Common myeloid progenitor, CD34-positive (primary cell): ENCODE measurements at regions not wholly inside any gene's neighbourhood (a gene's known extent, or its start where the extent isn't known, plus 50 kb on each side); places are given as distances from the start of the nearest gene placed in this dataset.

ENCODE experiments used
- CTCF ChIA-PET: fragments of 350-600 bp; sonication (Branson Sonifier 250); formaldehyde crosslinking; loops from one replicate; lab custom pipeline; 2021; ENCODE audit warnings: antibody characterized with exemption; lab: Charles Lee
- POLR2A ChIA-PET: fragments of 350-600 bp; sonication (Branson Sonifier 250); formaldehyde crosslinking; loops from one replicate; lab custom pipeline; 2021; ENCODE audit warnings: antibody characterized with exemption; lab: Charles Lee
- DNase-seq, 3 donors: peaks; one replicate each; pipeline versions ENCODE4 v3.0.0 to v3.0.0-alpha.2; 2013
- H3K27ac ChIP-seq, 2 experiments: 1 replicate in 1 of 2; 2 replicates in 1 of 2; pipeline ENCODE4 v1.7.0; 2013; ENCODE audit warnings: inconsistent platforms in 2 of 2, low read length in 2 of 2, mild to moderate bottlenecking in 2 of 2, low read depth in 1 of 2, moderate library complexity in 1 of 2; ENCODE audit not compliant: severe bottlenecking in 2 of 2, insufficient read depth in 1 of 2, poor library complexity in 1 of 2
- H3K27me3 ChIP-seq, 5 experiments: replicated peaks in 2 of 5; 1 replicate in 3 of 5; 2 replicates in 2 of 5; pipeline versions ENCODE4 v1.6.1 to v1.7.0; 2013; ENCODE audit warnings: low read length in 4 of 5, mild to moderate bottlenecking in 2 of 5, moderate library complexity in 2 of 5, inconsistent platforms in 1 of 5; ENCODE audit not compliant: insufficient read depth in 5 of 5, control insufficient read depth in 4 of 5
- H3K36me3 ChIP-seq, 4 experiments: 1 replicate in 2 of 4; 2 replicates in 2 of 4; pipeline versions ENCODE4 v1.6.1 to v1.7.0; 2013; ENCODE audit warnings: low read length in 3 of 4, control low read depth in 1 of 4, mild to moderate bottlenecking in 1 of 4; ENCODE audit not compliant: control insufficient read depth in 4 of 4, insufficient read depth in 4 of 4
- H3K4me1 ChIP-seq, 4 experiments: 1 replicate in 3 of 4; 2 replicates in 1 of 4; pipeline versions ENCODE4 v1.6.1 to v1.7.1; 2013; ENCODE audit warnings: low read length in 3 of 4, mild to moderate bottlenecking in 3 of 4, control low read depth in 1 of 4, inconsistent platforms in 1 of 4, moderate library complexity in 1 of 4; ENCODE audit not compliant: control insufficient read depth in 4 of 4, insufficient read depth in 4 of 4; ENCODE audit errors: control extremely low read depth in 1 of 4
- H3K4me3 ChIP-seq, 7 experiments: 1 replicate in 4 of 7; 2 replicates in 3 of 7; pipeline versions ENCODE4 v1.5.1 to v1.7.0; 2013; ENCODE audit warnings: mild to moderate bottlenecking in 7 of 7, low read length in 6 of 7, moderate library complexity in 6 of 7, inconsistent platforms in 2 of 7, low read depth in 2 of 7, control low read depth in 1 of 7; ENCODE audit not compliant: insufficient read depth in 4 of 7, control insufficient read depth in 1 of 7; ENCODE audit errors: extremely low read depth in 1 of 7
- H3K9me3 ChIP-seq, 5 experiments: 1 replicate in 4 of 5; 2 replicates in 1 of 5; pipeline versions ENCODE4 v1.6.1 to v1.7.1; 2013; ENCODE audit warnings: low read length in 4 of 5, mild to moderate bottlenecking in 2 of 5, inconsistent platforms in 1 of 5, low read depth in 1 of 5, moderate library complexity in 1 of 5; ENCODE audit not compliant: control insufficient read depth in 4 of 5, insufficient read depth in 2 of 5; ENCODE audit errors: control extremely low read depth in 1 of 5
- WGBS: methylation state at CpG from one replicate; pipeline ENCODE4 v1.1.5; 2013; ENCODE audit not compliant: insufficient coverage; 5-methylcytosine and 5-hydroxymethylcytosine counted together

DNA sequence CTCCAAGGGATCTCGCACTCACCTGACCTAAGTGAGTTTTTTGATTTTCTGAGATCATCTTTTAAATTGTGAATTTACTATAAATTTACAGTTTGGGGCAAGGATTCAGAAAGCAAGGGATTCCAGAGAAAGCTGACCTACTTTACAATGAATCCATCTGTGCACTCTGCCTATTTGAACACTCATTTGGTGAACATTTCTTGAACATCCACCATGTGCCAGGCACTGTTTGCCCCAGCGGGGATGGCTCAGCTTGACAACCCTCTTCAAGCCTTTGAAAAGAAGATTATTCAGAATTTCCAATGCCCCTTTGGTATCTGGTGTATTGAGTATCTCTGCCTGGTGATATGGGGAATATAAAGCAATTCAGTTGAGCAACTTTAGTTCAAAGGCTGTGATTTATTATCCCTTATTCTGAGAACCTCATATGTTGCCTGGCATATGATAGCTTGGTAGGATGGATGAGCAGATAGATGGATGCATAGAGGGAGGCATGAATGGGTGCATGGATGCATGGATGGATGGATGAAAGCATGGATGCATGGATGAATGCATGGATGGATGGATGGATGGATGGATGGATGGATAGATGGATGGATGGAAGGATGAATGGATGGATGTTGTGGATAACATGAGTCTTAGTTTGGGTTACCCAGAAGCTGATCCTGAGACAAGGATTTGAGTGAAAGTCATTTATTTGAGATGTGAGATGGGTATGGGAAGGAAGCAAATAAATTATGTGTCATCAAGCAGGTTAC, 149.7 kb upstream of the ZNF366 start:
- no peaks in the 10 kb centered on the region for H3K4me1 ChIP-seq
- no peaks in the 10 kb centered on the region for H3K36me3 ChIP-seq
- peaks cover 0 to 7% (median 0%) of the 10 kb centered on the region in 5 experiments for H3K27me3 ChIP-seq
- ChIA-PET POLR2A (interaction anchor here (0.7 kb wide), 1 partner anchor 63 kb away, joined by 3 read pairs; no protein-coding TSS in a partner anchor), CTCF (no interaction called here)
- H3K4me3 ChIP-seq = no peak overlapping the region
- DNase-seq = no peak
- H3K9me3 ChIP-seq = peaks cover 0 to 1% (median 0%) of the 10 kb centered on the region in 5 experiments
- no peak overlapping the region for H3K27ac ChIP-seq
- WGBS = 100% methylated on average over 1 of the region's 2 CpGs

- H3K4me3 ChIP-seq = no peak overlapping the region
- no CpG with 5 or more reads among the region's 4 CpGs for WGBS
- DNase-seq = no peak
- POLR2A ChIA-PET = interaction anchor here (0.7 kb wide), 1 partner anchor 64 kb away, joined by 3 read pairs; no protein-coding TSS in a partner anchor
- H3K4me1 ChIP-seq = no peaks in the 10 kb centered on the region
- peaks cover 0 to 7% (median 0%) of the 10 kb centered on the region in 5 experiments for H3K27me3 ChIP-seq
- peaks cover 0 to 1% (median 0%) of the 10 kb centered on the region in 5 experiments for H3K9me3 ChIP-seq
- no peak overlapping the region for H3K27ac ChIP-seq
- CTCF ChIA-PET = no interaction called here
- no peaks in the 10 kb centered on the region for H3K36me3 ChIP-seq
These were observed 149.1 kb upstream of the ZNF366 start for GRCh38 chr5:72656331-72656730.

DNA sequence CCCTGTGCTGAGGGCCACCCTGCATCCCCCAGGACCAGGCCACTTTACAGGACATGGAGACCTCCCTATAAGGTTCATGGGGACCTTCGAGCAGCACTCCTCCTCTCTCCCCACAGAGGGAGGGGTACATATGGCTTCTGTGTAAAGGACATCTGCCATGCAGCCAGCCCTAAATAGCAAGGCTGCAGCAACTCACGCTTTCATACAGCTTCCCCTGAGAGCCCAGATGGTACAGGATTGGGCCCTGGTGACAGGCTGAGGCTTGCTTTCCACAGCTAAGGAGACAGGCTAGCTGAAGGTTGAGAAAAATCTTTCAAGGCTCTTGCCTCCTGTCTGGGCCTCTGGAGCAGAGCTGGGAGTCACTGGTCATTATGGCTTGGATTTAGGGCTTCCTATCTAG, 147.0 kb upstream of the ZNF366 start:
- ChIA-PET POLR2A (no interaction called here), CTCF (interaction anchor here (1.0 kb wide), 1 partner anchor 10 kb away, joined by 3 read pairs; no protein-coding TSS in a partner anchor)
- no peak overlapping the region for H3K4me3 ChIP-seq
- 71% methylated on average over 2 of the region's 2 CpGs for WGBS
- no peaks in the 10 kb centered on the region for H3K9me3 ChIP-seq
- H3K36me3 ChIP-seq = no peaks in the 10 kb centered on the region
- H3K27ac ChIP-seq = no peak overlapping the region
- DNase-seq = no peak
- peaks cover 0 to 7% (median 0%) of the 10 kb centered on the region in 5 experiments for H3K27me3 ChIP-seq
- H3K4me1 ChIP-seq = no peaks in the 10 kb centered on the region

GRCh38 chr5:72653586-72653985, 146.4 kb upstream of the ZNF366 start:
- Histone ChIP-seq H3K36me3 (no peaks in the 10 kb centered on the region), H3K27ac (no peak overlapping the region), H3K4me3 (no peak overlapping the region), H3K27me3 (peaks cover 0 to 7% (median 0%) of the 10 kb centered on the region in 5 experiments), H3K9me3 (no peaks in the 10 kb centered on the region), H3K4me1 (no peaks in the 10 kb centered on the region)
- ChIA-PET CTCF (interaction anchor here (0.7 kb wide), 1 partner anchor 16 kb away, joined by 3 read pairs; no protein-coding TSS in a partner anchor), POLR2A (no interaction called here)
- DNase-seq = no peak
- WGBS = 100% methylated on average over 2 of the region's 2 CpGs

GRCh38 chr5:72651779-72652178, 144.6 kb upstream of the ZNF366 start:
- Histone ChIP-seq H3K4me3 (no peak overlapping the region), H3K9me3 (no peaks in the 10 kb centered on the region), H3K36me3 (no peaks in the 10 kb centered on the region), H3K4me1 (no peaks in the 10 kb centered on the region), H3K27me3 (peaks cover 0 to 7% (median 0%) of the 10 kb centered on the region in 5 experiments), H3K27ac (no peak overlapping the region)
- ChIA-PET CTCF (no interaction called here), POLR2A (no interaction called here)
- DNase-seq = no peak

- Histone ChIP-seq H3K27ac (no peak overlapping the region), H3K27me3 (peaks cover 0 to 7% (median 0%) of the 10 kb centered on the region in 5 experiments), H3K36me3 (no peaks in the 10 kb centered on the region), H3K4me3 (no peak overlapping the region), H3K4me1 (no peaks in the 10 kb centered on the region), H3K9me3 (no peaks in the 10 kb centered on the region)
- ChIA-PET CTCF (no interaction called here), POLR2A (no interaction called here)
- no peak for DNase-seq
- over 99% methylated on average over 8 of the region's 8 CpGs for WGBS
These were observed 143.9 kb upstream of the ZNF366 start for GRCh38 chr5:72651109-72651508.

DNA sequence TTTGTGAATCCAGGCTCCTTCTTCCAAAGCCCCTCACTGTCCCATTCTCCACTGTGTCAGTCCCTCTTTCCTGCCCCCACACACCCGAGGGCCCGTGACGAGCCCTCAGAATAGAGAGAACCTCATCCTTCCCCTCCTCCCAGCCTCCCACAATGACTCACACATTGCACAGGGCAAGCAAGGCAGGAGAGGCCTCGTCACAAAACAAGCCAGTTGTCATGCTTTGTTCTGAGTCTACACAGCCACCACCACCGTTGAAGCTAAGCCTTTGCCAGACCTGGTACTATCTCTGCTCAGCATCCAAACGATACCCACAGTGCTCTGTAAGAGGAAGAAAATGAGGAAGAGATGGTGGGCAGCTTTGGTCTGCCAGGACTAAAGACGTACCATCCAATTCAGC, 142.2 kb upstream of the ZNF366 start:
- no peak for DNase-seq
- CTCF ChIA-PET = no interaction called here
- 95% methylated on average over 6 of the region's 7 CpGs for WGBS
- Histone ChIP-seq H3K27me3 (peaks cover 0 to 7% (median 0%) of the 10 kb centered on the region in 5 experiments), H3K27ac (no peak overlapping the region), H3K36me3 (no peaks in the 10 kb centered on the region), H3K9me3 (no peaks in the 10 kb centered on the region), H3K4me1 (no peaks in the 10 kb centered on the region), H3K4me3 (no peak overlapping the region)
- POLR2A ChIA-PET = no interaction called here
